ENCODE measurements at regions not wholly inside any gene's neighbourhood (a gene's known extent, or its start where the extent isn't known, plus 50 kb on each side); places are given as distances from the start of the nearest gene placed in this dataset.
"Not testable (repeated sequence)": the region's sequence is repeated elsewhere in the genome, so short reads cannot be mapped to it uniquely, and the experiment has no call there.

GRCh38 chr2:121818546-121818945 is 63.1 kb downstream of the TSN start:
- no peak for DNase-seq (ENCODE audit: low spot score)

DNA sequence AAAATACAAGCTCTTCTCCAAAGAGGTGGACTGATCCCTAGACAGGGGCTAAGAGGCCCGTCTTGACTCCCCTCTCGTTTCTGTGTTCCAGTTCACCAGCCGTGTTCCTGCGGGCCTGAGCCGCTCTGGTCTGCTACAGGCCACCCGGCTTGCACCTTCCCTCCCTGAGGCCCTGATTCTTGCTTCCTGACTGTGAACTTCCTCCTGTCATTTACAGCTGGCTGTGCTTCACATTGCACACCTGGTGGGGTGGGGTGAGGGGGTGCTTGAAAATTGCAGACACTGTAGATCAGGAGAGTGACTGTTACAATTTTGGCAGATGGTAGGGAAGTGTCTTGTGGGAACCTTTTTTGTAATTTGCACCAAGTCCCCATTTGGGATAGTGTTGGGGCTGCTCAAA is 64.4 kb downstream of the TSN start:
- DNase-seq (ENCODE audit: low spot score), result no peak

- DNase-seq (ENCODE audit: low spot score), result no peak
These were observed 66.2 kb downstream of the TSN start for GRCh38 chr2:121821476-121822158.

- no peak for DNase-seq (ENCODE audit: low spot score)
These were observed 68.8 kb downstream of the TSN start for GRCh38 chr2:121824264-121824663.

- no peak for DNase-seq (ENCODE audit: low spot score)
These were observed 69.8 kb downstream of the TSN start for GRCh38 chr2:121825003-121825950.

DNA sequence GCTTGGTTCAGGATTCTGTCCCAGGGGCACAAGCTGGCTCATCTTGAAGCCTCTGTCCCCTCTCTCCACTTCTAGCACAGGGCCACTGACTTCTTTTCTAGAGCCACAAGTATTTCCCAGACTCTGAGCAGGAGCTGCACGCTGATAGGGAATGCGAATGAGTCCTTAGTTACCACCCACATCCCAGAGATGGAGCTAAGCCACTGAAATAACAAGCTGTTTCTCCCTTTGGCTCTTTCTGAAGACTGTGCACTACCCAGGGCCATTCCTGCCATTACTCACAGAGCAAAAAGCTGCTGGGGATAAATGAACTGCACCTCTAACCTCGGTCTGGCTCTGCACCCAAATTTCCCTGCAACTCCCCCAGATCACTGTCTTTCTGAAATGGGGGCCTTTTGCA is 70.6 kb downstream of the TSN start:
- no peak for DNase-seq (ENCODE audit: low spot score)

- no peak for DNase-seq (ENCODE audit: low spot score)
These were observed 72.9 kb downstream of the TSN start for GRCh38 chr2:121828281-121828731.

- DNase-seq (ENCODE audit: low spot score), result no peak
These were observed 75.4 kb downstream of the TSN start for GRCh38 chr2:121830809-121831208.

GRCh38 chr2:121831841-121832240 is 76.4 kb downstream of the TSN start:
- no peak for DNase-seq (ENCODE audit: low spot score)

GRCh38 chr2:121832412-121833357 is 77.2 kb downstream of the TSN start:
- no peak for DNase-seq (ENCODE audit: low spot score)

GRCh38 chr2:121833358-121833723 is 77.9 kb downstream of the TSN start:
- no peak for DNase-seq (ENCODE audit: low spot score)

DNA sequence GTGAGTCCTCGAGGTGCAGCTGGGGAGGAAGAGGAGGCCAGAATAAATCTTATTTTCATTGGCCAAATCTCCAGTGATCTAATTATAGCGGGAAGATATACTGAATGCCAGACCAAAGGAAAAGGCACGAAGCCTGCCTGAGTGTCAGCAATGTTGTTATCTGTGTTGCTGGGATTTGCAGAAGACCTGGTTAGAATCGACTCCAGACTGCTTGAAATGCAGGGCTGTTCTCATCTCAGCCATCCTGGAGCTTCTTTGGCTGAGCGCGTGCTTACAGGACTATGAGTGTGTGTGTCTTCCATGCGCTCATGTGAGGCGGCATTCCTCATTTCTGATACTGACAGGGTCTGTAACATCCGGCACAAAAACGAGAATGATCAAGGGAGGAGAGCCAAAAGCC is 81.2 kb downstream of the TSN start:
- no peak for DNase-seq (ENCODE audit: low spot score)

DNA sequence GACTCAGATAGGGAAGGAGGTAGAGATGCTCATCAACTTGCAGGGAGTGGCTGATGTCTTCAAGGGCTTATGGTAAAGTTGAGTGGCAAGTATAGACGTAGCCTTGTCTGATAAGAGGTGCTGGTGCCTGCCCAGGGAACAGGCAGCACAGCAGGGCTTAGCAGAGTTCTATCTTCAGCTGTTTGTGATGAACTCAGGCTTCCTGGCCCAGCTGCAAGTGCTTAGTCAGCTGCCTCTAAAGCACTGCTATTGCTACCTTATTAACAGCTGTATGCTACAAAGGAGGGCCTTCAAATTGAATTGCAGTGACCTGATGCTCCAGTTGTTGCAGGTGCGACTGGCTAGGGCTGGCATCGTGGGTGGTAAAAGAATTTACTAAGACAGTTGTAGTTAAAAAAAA is 82.1 kb downstream of the TSN start:
- no peak for DNase-seq (ENCODE audit: low spot score)

DNA sequence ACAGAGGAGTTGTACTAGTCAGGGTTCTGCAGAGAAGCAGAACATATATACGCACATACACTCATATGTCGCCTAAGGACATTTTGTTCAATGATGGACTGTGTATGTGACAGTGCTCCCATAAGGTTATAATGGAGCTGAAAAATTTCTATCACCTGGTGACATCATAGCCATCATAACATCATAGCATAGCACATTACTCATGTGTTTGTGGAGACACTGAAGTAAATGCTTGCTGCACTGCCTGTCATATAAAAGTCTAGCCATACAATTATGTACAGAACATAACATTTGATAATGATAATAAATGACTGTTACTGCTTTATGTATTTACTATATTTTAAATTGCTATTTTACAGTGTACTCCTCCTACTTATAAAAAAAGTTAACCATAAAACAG is 83.1 kb downstream of the TSN start:
- DNase-seq (ENCODE audit: low spot score), result no peak

DNA sequence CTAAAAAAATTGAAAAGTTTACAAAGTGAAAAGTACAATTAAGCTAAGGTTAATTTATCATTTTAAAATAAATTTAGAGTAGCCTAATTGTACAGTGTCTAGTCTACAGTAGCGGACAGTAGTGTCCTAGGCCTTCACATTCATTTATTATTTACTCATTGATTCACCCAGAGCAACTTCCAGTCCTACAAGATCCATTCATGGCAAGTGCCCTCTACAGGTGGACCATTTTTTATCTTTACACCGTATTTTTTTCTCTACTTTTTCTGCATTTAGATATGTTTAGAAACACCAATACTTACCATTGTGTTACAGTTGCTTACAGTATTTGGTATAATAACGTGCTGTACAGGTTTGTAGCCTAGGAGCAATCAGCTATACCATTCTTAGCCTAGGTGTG is 84.1 kb downstream of the TSN start:
- no peak for DNase-seq (ENCODE audit: low spot score)

GRCh38 chr2:121849236-121849635 is 93.8 kb downstream of the TSN start:
- DNase-seq (ENCODE audit: low spot score), result no peak

GRCh38 chr2:121853149-121853548 is 97.7 kb downstream of the TSN start:
- not testable (repeated sequence) for DNase-seq (ENCODE audit: low spot score)

GRCh38 chr2:121855510-121855909 is 100.1 kb downstream of the TSN start:
- DNase-seq (ENCODE audit: low spot score), result no peak

DNA sequence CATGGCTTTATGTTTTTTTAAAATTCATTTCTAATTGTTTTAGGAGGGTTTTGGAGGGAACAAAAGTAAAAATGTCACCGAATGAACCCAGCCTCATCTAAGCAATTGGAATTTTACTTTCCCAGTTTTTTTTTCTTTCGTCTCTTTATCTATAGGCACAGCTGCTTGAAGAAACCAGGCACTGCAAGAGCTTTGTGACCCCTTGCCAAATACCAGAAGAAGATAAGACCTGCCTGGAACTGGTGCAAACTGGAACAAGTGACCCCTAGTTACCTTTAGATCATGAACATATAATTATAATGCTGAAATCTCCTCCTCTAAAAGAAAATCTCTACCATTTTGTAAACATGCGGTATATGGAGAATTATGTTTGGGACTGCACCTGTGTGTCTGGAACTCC is 100.9 kb downstream of the TSN start:
- no peak for DNase-seq (ENCODE audit: low spot score)

- DNase-seq (ENCODE audit: low spot score), result no peak
These were observed 102.9 kb downstream of the TSN start for GRCh38 chr2:121858369-121858768.

- DNase-seq (ENCODE audit: low spot score), result no peak
These were observed 103.4 kb downstream of the TSN start for GRCh38 chr2:121858847-121859246.

GRCh38 chr2:121860033-121860757 is 104.7 kb downstream of the TSN start:
- DNase-seq (ENCODE audit: low spot score), result no peak
